Keratinocyte (primary cell): ENCODE measurements at regions not wholly inside any gene's neighbourhood (a gene's known extent, or its start where the extent isn't known, plus 50 kb on each side); places are given as distances from the start of the nearest gene placed in this dataset.

Experiments used
- EZH2 ChIP-seq: IDR thresholded peaks from one replicate; pipeline ENCODE4 v1.6.1; 2012; ENCODE audit warnings: inconsistent platforms, mild to moderate bottlenecking, low read length, moderate library complexity
- TF ChIP-seq, protein P1 (sequence below), 3 experiments: IDR thresholded peaks in 1 of 3; conservative IDR thresholded peaks in 1 of 3; optimal IDR thresholded peaks in 1 of 3; 2 replicates in 2 of 3; 3 replicates in 1 of 3; pipeline versions ENCODE3 to v1.5.1; 2011; ENCODE audit warnings: low read length in 3 of 3, mild to moderate bottlenecking in 3 of 3, moderate library complexity in 2 of 3, control low read depth in 1 of 3, inconsistent platforms in 1 of 3; ENCODE audit not compliant: insufficient read depth in 2 of 3; ENCODE audit errors: extremely low read depth in 1 of 3

DNA sequence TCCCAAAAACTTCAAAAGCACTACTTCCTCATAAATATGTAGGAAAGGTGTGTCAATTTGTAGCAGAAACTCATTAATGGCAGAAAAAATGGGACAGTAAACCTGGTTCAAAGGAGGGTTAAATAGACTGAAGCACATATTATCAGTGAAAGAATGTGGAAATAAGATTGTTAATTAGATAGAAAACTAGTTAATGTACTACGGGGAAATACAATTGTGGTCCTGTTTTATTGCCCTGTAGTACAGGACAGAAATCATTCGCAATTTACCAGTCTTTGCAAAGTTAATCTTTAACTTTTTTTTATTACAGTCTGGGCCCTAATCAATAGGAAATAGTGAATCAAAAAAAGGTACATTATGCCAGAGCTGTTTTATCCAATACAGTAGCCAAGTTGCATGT, 82.0 kb upstream of the PAK5 start:
- TF ChIP-seq, protein P1, sequence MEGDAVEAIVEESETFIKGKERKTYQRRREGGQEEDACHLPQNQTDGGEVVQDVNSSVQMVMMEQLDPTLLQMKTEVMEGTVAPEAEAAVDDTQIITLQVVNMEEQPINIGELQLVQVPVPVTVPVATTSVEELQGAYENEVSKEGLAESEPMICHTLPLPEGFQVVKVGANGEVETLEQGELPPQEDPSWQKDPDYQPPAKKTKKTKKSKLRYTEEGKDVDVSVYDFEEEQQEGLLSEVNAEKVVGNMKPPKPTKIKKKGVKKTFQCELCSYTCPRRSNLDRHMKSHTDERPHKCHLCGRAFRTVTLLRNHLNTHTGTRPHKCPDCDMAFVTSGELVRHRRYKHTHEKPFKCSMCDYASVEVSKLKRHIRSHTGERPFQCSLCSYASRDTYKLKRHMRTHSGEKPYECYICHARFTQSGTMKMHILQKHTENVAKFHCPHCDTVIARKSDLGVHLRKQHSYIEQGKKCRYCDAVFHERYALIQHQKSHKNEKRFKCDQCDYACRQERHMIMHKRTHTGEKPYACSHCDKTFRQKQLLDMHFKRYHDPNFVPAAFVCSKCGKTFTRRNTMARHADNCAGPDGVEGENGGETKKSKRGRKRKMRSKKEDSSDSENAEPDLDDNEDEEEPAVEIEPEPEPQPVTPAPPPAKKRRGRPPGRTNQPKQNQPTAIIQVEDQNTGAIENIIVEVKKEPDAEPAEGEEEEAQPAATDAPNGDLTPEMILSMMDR (optimal IDR thresholded peaks at IDR 0.05 in 1 of 3, IDR thresholded peaks at IDR 0.05 in 1 of 3, conservative IDR thresholded peaks at IDR 0.05 in 1 of 3; ENCODE audit: extremely low read depth in 1 of 3, insufficient read depth in 2 of 3, low read length in 3 of 3) = no peak
- TF ChIP-seq EZH2 = no peak
